Gastrocnemius medialis (tissue), 4 donors: ENCODE measurements at regions not wholly inside any gene's neighbourhood (a gene's known extent, or its start where the extent isn't known, plus 50 kb on each side); places are given as distances from the start of the nearest gene placed in this dataset.

Experiments
- POLR2A ChIP-seq, 2 donors: fragments of 450-650 bp; IDR thresholded peaks; one replicate each; pipeline ENCODE4 v1.6.1; 2017; ENCODE audit warnings: antibody characterized with exemption in 2 of 2, mild to moderate bottlenecking in 2 of 2, moderate library complexity in 2 of 2
- TF ChIP-seq, protein P1 (sequence below), 5 experiments: fragments of 450-650 bp in 3 of 5; fragments of 200-600 bp in 2 of 5; sonication (generic) in 2 of 5; IDR thresholded peaks in 4 of 5; conservative IDR thresholded peaks in 1 of 5; 1 replicate in 4 of 5; 2 replicates in 1 of 5; pipeline ENCODE4 v1.5.1; 2016 to 2019; ENCODE audit warnings: antibody characterized with exemption in 5 of 5, mild to moderate bottlenecking in 3 of 5, moderate library complexity in 3 of 5

DNA sequence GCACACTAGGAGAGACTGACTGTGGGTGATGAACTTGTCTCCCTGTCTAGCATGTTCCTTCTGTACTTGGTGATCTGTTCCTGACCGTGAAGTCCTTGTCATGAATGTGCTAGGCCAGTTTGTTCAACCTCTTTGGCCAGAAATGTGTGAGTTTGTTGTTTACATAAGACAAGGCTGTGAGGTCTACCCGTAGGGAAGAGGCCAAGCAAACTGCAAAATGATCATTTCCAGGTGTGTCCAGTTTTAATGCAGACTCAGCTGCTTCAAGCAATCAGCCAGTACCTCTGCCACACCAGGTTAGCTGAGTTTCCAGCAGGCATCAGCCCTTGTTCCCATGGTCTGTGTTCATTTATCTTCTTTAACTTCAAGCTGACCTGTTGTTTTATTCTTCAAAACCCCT lies 440.2 kb downstream of the FUT8 start:
- TF ChIP-seq, protein P1, sequence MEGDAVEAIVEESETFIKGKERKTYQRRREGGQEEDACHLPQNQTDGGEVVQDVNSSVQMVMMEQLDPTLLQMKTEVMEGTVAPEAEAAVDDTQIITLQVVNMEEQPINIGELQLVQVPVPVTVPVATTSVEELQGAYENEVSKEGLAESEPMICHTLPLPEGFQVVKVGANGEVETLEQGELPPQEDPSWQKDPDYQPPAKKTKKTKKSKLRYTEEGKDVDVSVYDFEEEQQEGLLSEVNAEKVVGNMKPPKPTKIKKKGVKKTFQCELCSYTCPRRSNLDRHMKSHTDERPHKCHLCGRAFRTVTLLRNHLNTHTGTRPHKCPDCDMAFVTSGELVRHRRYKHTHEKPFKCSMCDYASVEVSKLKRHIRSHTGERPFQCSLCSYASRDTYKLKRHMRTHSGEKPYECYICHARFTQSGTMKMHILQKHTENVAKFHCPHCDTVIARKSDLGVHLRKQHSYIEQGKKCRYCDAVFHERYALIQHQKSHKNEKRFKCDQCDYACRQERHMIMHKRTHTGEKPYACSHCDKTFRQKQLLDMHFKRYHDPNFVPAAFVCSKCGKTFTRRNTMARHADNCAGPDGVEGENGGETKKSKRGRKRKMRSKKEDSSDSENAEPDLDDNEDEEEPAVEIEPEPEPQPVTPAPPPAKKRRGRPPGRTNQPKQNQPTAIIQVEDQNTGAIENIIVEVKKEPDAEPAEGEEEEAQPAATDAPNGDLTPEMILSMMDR (IDR thresholded peaks at IDR 0.05 in 4 of 5, conservative IDR thresholded peaks at IDR 0.05 in 1 of 5): no peak
- TF ChIP-seq POLR2A (IDR thresholded peaks at IDR 0.05): no peak
